ENCODE measurements at regions not wholly inside any gene's neighbourhood (a gene's known extent, or its start where the extent isn't known, plus 50 kb on each side); places are given as distances from the start of the nearest gene placed in this dataset.

GRCh38 chr18:34965566-34965965, 75.6 kb upstream of the MAPRE2 start:
- Histone ChIP-seq H3K27me3 (no peaks in the 10 kb centered on the region), H3K27ac (no peak overlapping the region), H3K9me3 (replicated peaks in 1 of 3) (no peaks in the 10 kb centered on the region), H3K4me3 (no peak overlapping the region), H3K36me3 (replicated peaks in 1 of 2) (no peaks in the 10 kb centered on the region), H3K4me1 (replicated peaks in 1 of 2) (no peaks in the 10 kb centered on the region)
- TF ChIP-seq CTCF (IDR thresholded peaks at IDR 0.05) (no peak), POLR2A (IDR thresholded peaks at IDR 0.05) (no peak)
- no peak for DNase-seq
- intact Hi-C loops (cut with DNase I): no loop called here
- 54 to 75% (median 68%) methylated on average over 1 of the region's 1 CpG for WGBS, 4 donors

- Histone ChIP-seq H3K9me3 (replicated peaks in 1 of 3) (no peaks in the 10 kb centered on the region), H3K27me3 (no peaks in the 10 kb centered on the region), H3K4me1 (replicated peaks in 1 of 2) (no peaks in the 10 kb centered on the region), H3K4me3 (no peak overlapping the region), H3K27ac (no peak overlapping the region), H3K36me3 (replicated peaks in 1 of 2) (no peaks in the 10 kb centered on the region)
- intact Hi-C loops (cut with DNase I): no loop called here
- WGBS, 4 donors: 58 to 73% (median 68%) methylated on average over 3 of the region's 3 CpGs
- DNase-seq: no peak
- TF ChIP-seq CTCF (IDR thresholded peaks at IDR 0.05) (no peak), POLR2A (IDR thresholded peaks at IDR 0.05) (no peak)
These were observed 71.1 kb upstream of the MAPRE2 start for GRCh38 chr18:34970106-34970505.

- TF ChIP-seq CTCF (IDR thresholded peaks at IDR 0.05) (no peak), POLR2A (IDR thresholded peaks at IDR 0.05) (no peak)
- no peak overlapping the region for H3K27ac ChIP-seq
- no peak for DNase-seq
- no peaks in the 10 kb centered on the region for H3K4me1 ChIP-seq (replicated peaks in 1 of 2)
- H3K27me3 ChIP-seq: no peaks in the 10 kb centered on the region
- intact Hi-C loops (cut with DNase I): no loop called here
- H3K4me3 ChIP-seq: no peak overlapping the region
- H3K9me3 ChIP-seq (replicated peaks in 1 of 3): no peaks in the 10 kb centered on the region
- WGBS, 4 donors: 39 to 63% (median 53%) methylated on average over 1 of the region's 1 CpG
- H3K36me3 ChIP-seq (replicated peaks in 1 of 2): no peaks in the 10 kb centered on the region
These were observed 69.9 kb upstream of the MAPRE2 start for GRCh38 chr18:34971313-34971712.

GRCh38 chr18:34972765-34973414, 68.3 kb upstream of the MAPRE2 start:
- TF ChIP-seq POLR2A (IDR thresholded peaks at IDR 0.05) (no peak), CTCF (IDR thresholded peaks at IDR 0.05) (no peak)
- 81 to 85% (median 85%) methylated on average over 2 of the region's 2 CpGs for WGBS, 4 donors
- H3K27ac ChIP-seq: no peak overlapping the region
- no peaks in the 10 kb centered on the region for H3K9me3 ChIP-seq (replicated peaks in 1 of 3)
- no peaks in the 10 kb centered on the region for H3K36me3 ChIP-seq (replicated peaks in 1 of 2)
- H3K4me1 ChIP-seq (replicated peaks in 1 of 2): no peaks in the 10 kb centered on the region
- intact Hi-C loops (cut with DNase I): no loop called here
- H3K27me3 ChIP-seq: no peaks in the 10 kb centered on the region
- H3K4me3 ChIP-seq: no peak overlapping the region
- no peak for DNase-seq
